Endodermal cell (in vitro differentiated cells): ENCODE measurements at regions not wholly inside any gene's neighbourhood (a gene's known extent, or its start where the extent isn't known, plus 50 kb on each side); places are given as distances from the start of the nearest gene placed in this dataset.

ENCODE experiments used
- DNase-seq: peaks from one replicate; pipeline ENCODE4 v3.0.0-alpha.2; 2017
- H3K27ac ChIP-seq: 2 replicates; pipeline ENCODE4 v1.5.1; 2013; ENCODE audit warnings: mild to moderate bottlenecking, low read depth, low read length, moderate library complexity
- H3K27me3 ChIP-seq: 2 replicates; pipeline ENCODE4 v1.6.1; 2013; ENCODE audit warnings: mild to moderate bottlenecking, low read length, moderate library complexity; ENCODE audit not compliant: insufficient read depth, control insufficient read depth, poor library complexity, severe bottlenecking
- H3K36me3 ChIP-seq: 2 replicates; pipeline ENCODE4 v1.7.0; 2013; ENCODE audit warnings: mild to moderate bottlenecking, low read length, moderate library complexity; ENCODE audit not compliant: control insufficient read depth, insufficient read depth
- H3K4me1 ChIP-seq: one replicate; pipeline ENCODE4 v1.7.0; 2013; ENCODE audit warnings: low read length; ENCODE audit not compliant: control insufficient read depth, insufficient read depth
- H3K4me3 ChIP-seq: 2 replicates; pipeline ENCODE4 v1.5.1; 2013; ENCODE audit warnings: mild to moderate bottlenecking, low read length, moderate library complexity
- H3K9ac ChIP-seq: 2 replicates; pipeline ENCODE4 v1.6.1; 2013; ENCODE audit warnings: mild to moderate bottlenecking, low read length, moderate library complexity; ENCODE audit not compliant: poor library complexity, severe bottlenecking; ENCODE audit errors: extremely low read depth
- H3K9me3 ChIP-seq: 2 replicates; pipeline ENCODE4 v1.6.1; 2013; ENCODE audit warnings: mild to moderate bottlenecking, low read length, moderate library complexity; ENCODE audit not compliant: control insufficient read depth
- H3K27ac Mint-ChIP-seq: 2 replicates; pipeline ENCODE4 v1.8.0; 2020; ENCODE audit warnings: mixed read lengths
- H3K27me3 Mint-ChIP-seq: 2 replicates; pipeline ENCODE4 v1.8.0; 2021; ENCODE audit warnings: mild to moderate bottlenecking, mixed read lengths; ENCODE audit not compliant: insufficient read depth
- H3K36me3 Mint-ChIP-seq: 2 replicates; pipeline ENCODE4 v1.8.0; 2020; ENCODE audit warnings: low read depth, mixed read lengths
- H3K4me1 Mint-ChIP-seq: 2 replicates; pipeline ENCODE4 v1.8.0; 2020; ENCODE audit warnings: mixed read lengths
- H3K4me3 Mint-ChIP-seq: 2 replicates; pipeline ENCODE4 v1.8.0; 2020; ENCODE audit warnings: mild to moderate bottlenecking, moderate library complexity, mixed read lengths
- H3K9me3 Mint-ChIP-seq: 2 replicates; pipeline ENCODE4 v1.8.0; 2020; ENCODE audit warnings: mild to moderate bottlenecking, mixed read lengths
- CTCF ChIP-seq: fragments of 200-600 bp; sonication (generic); conservative IDR thresholded peaks from 2 replicates; pipeline ENCODE4 v1.5.0; 2021; ENCODE audit warnings: antibody characterized with exemption, mild to moderate bottlenecking
- WGBS, 2 experiments: methylation state at CpG; one replicate each; pipeline versions ENCODE4 v1.1.5 to v1.1.7; 2013; ENCODE audit warnings: missing lambda C conversion rate in 2 of 2, mixed read lengths in 1 of 2; ENCODE audit not compliant: insufficient coverage in 1 of 2, insufficient read length in 1 of 2; 5-methylcytosine and 5-hydroxymethylcytosine counted together

GRCh38 chr2:37460896-37461229, 116.4 kb downstream of the QPCT start:
- no peak overlapping the region for H3K27ac ChIP-seq

GRCh38 chr2:37464067-37464466, 119.6 kb downstream of the QPCT start:
- Histone ChIP-seq H3K27me3 (no peaks in the 10 kb centered on the region), H3K4me3 (no peak overlapping the region), H3K9ac (no peak overlapping the region), H3K9me3 (peaks cover 11% of the 10 kb centered on the region), H3K36me3 (no peaks in the 10 kb centered on the region), H3K27ac (no peak overlapping the region), H3K4me1 (no peaks in the 10 kb centered on the region)
- TF ChIP-seq CTCF, result no peak
- peaks cover 33% of the 10 kb centered on the region for H3K4me1 Mint-ChIP-seq
- no peaks in the 10 kb centered on the region for H3K27me3 Mint-ChIP-seq
- no peak overlapping the region for H3K4me3 Mint-ChIP-seq
- no peak overlapping the region for H3K27ac Mint-ChIP-seq
- WGBS, 2 experiments, result 60 to 75% methylated on average over 2 of the region's 2 CpGs
- no peaks in the 10 kb centered on the region for H3K9me3 Mint-ChIP-seq
- H3K36me3 Mint-ChIP-seq, result no peaks in the 10 kb centered on the region
- no peak for DNase-seq

More at GRCh38 chr2:37460896-37461229, 116.4 kb downstream of the QPCT start:
- WGBS, 2 experiments, result no CpG with 5 or more reads among the region's 2 CpGs
- no peak overlapping the region for H3K27ac Mint-ChIP-seq
- H3K27me3 Mint-ChIP-seq, result no peaks in the 10 kb centered on the region
- TF ChIP-seq CTCF, result no peak
- no peak overlapping the region for H3K4me3 Mint-ChIP-seq
- Histone ChIP-seq H3K4me3 (no peak overlapping the region), H3K36me3 (no peaks in the 10 kb centered on the region), H3K27me3 (no peaks in the 10 kb centered on the region), H3K9ac (no peak overlapping the region), H3K4me1 (no peaks in the 10 kb centered on the region), H3K9me3 (peaks cover 11% of the 10 kb centered on the region)
- DNase-seq, result no peak
- H3K4me1 Mint-ChIP-seq, result peaks cover 29% of the 10 kb centered on the region
- no peaks in the 10 kb centered on the region for H3K9me3 Mint-ChIP-seq
- no peaks in the 10 kb centered on the region for H3K36me3 Mint-ChIP-seq

- Histone ChIP-seq H3K36me3 (no peaks in the 10 kb centered on the region), H3K9me3 (peaks cover 11% of the 10 kb centered on the region), H3K27me3 (no peaks in the 10 kb centered on the region), H3K27ac (no peak overlapping the region), H3K4me1 (no peaks in the 10 kb centered on the region), H3K4me3 (no peak overlapping the region), H3K9ac (no peak overlapping the region)
- no peaks in the 10 kb centered on the region for H3K36me3 Mint-ChIP-seq
- H3K27me3 Mint-ChIP-seq, result no peaks in the 10 kb centered on the region
- 92 to 100% methylated on average over 1 of the region's 1 CpG for WGBS, 2 experiments
- H3K4me1 Mint-ChIP-seq, result peaks cover 30% of the 10 kb centered on the region
- DNase-seq, result no peak
- no peak overlapping the region for H3K27ac Mint-ChIP-seq
- H3K4me3 Mint-ChIP-seq, result no peak overlapping the region
- TF ChIP-seq CTCF, result no peak
- no peaks in the 10 kb centered on the region for H3K9me3 Mint-ChIP-seq
These were observed 122.2 kb downstream of the QPCT start for GRCh38 chr2:37466533-37467222.
